OCI-LY1 (cell line): ENCODE measurements at regions not wholly inside any gene's neighbourhood (a gene's known extent, or its start where the extent isn't known, plus 50 kb on each side); places are given as distances from the start of the nearest gene placed in this dataset.
"Not testable (repeated sequence)": the region's sequence is repeated elsewhere in the genome, so short reads cannot be mapped to it uniquely, and the experiment has no call there.

Experiments
- EZH2 ChIP-seq: fragments of 200-600 bp; sonication (generic), shearing (Covaris generic); IDR thresholded peaks from 2 replicates; pipeline ENCODE4 v1.8.0; 2017; ENCODE audit warnings: borderline replicate concordance, mixed run types, mild to moderate bottlenecking, antibody characterized with exemption, low read length, moderate library complexity, mixed read lengths
- TF ChIP-seq, protein P1 (sequence below): fragments of 200-600 bp; sonication (generic), shearing (Covaris generic); IDR thresholded peaks from 2 replicates; pipeline ENCODE4 v1.5.1; 2017; ENCODE audit warnings: mild to moderate bottlenecking, antibody characterized with exemption, low read length, moderate library complexity, mixed read lengths

DNA sequence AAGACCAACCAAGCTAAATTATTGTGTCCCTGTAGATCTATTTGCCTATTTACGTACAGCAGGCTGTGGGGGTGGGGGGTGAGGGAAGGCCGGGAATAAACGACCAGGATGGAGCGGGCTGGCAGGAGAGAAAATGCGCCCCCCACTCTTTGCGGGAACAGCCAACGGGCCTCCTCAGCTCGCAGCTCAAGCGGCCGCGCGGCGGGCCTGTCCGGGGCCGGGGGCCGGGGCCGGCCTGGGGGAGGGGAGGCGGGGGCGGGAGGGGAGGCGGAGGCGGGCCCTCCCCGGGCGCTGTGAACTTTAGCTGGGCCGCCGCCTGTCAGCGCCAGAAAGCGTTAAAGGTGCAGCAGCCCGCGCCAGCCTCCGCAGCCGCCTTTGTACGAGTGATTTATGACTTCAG is 679.1 kb downstream of the SPATA31A7 start:
- TF ChIP-seq, protein P1, sequence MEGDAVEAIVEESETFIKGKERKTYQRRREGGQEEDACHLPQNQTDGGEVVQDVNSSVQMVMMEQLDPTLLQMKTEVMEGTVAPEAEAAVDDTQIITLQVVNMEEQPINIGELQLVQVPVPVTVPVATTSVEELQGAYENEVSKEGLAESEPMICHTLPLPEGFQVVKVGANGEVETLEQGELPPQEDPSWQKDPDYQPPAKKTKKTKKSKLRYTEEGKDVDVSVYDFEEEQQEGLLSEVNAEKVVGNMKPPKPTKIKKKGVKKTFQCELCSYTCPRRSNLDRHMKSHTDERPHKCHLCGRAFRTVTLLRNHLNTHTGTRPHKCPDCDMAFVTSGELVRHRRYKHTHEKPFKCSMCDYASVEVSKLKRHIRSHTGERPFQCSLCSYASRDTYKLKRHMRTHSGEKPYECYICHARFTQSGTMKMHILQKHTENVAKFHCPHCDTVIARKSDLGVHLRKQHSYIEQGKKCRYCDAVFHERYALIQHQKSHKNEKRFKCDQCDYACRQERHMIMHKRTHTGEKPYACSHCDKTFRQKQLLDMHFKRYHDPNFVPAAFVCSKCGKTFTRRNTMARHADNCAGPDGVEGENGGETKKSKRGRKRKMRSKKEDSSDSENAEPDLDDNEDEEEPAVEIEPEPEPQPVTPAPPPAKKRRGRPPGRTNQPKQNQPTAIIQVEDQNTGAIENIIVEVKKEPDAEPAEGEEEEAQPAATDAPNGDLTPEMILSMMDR: not testable (repeated sequence)
- TF ChIP-seq EZH2: not testable (repeated sequence)
